ENCODE measurements at regions not wholly inside any gene's neighbourhood (a gene's known extent, or its start where the extent isn't known, plus 50 kb on each side); places are given as distances from the start of the nearest gene placed in this dataset.

DNA sequence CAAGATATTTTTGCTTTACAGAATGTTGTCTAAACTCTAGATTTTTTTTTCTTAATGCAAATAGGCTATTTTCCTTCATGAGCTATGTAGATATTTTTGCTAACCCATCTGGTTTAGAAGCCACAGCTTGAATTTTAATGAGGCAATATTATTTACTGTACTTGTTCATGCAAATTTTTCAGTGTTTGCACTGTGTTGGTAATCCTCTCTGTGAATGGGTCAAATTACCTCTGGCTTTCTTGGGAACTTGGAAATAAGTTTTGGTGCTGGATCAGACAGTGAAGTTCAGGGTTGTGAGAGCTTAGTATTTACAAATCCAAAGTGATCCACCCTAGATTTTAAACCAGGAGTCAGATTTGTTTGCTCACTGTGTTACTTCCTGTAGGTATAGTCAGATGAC lies 686.9 kb downstream of the NXPH1 start:
- DNase-seq (ENCODE audit: low read depth) (no peak), FAIRE-seq (no peak)
- H3K27ac Mint-ChIP-seq (ENCODE audit: unreplicated experiment), result no peak overlapping the region
- H3K9me3 Mint-ChIP-seq (ENCODE audit: unreplicated experiment), result no peaks in the 10 kb centered on the region
- no peaks in the 10 kb centered on the region for H3K4me1 ChIP-seq (ENCODE audit: insufficient read depth, low read length)
- TF ChIP-seq, protein P1, sequence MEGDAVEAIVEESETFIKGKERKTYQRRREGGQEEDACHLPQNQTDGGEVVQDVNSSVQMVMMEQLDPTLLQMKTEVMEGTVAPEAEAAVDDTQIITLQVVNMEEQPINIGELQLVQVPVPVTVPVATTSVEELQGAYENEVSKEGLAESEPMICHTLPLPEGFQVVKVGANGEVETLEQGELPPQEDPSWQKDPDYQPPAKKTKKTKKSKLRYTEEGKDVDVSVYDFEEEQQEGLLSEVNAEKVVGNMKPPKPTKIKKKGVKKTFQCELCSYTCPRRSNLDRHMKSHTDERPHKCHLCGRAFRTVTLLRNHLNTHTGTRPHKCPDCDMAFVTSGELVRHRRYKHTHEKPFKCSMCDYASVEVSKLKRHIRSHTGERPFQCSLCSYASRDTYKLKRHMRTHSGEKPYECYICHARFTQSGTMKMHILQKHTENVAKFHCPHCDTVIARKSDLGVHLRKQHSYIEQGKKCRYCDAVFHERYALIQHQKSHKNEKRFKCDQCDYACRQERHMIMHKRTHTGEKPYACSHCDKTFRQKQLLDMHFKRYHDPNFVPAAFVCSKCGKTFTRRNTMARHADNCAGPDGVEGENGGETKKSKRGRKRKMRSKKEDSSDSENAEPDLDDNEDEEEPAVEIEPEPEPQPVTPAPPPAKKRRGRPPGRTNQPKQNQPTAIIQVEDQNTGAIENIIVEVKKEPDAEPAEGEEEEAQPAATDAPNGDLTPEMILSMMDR (IDR thresholded peaks at IDR 0.05; ENCODE audit: insufficient read depth, low read depth, low read length), result no peak
- TF ChIP-seq EZH2 (IDR thresholded peaks at IDR 0.05; ENCODE audit: insufficient read depth, low read length), result no peak
- no peaks in the 10 kb centered on the region for H4K20me1 ChIP-seq (ENCODE audit: insufficient read depth, low read length)
- H3K27ac ChIP-seq (ENCODE audit: low read depth, low read length), result no peak overlapping the region
- no peak overlapping the region for H2AFZ ChIP-seq (ENCODE audit: low read depth, low read length)
- no peaks in the 10 kb centered on the region for H3K27me3 Mint-ChIP-seq (ENCODE audit: low read depth, unreplicated experiment)
- H3K36me3 ChIP-seq (ENCODE audit: insufficient read depth, low read length), result no peaks in the 10 kb centered on the region
- H3K9me3 ChIP-seq (ENCODE audit: insufficient read depth, low read depth, low read length), result no peaks in the 10 kb centered on the region
- H3K4me2 ChIP-seq (ENCODE audit: low read length), result no peak overlapping the region
- H3K4me3 ChIP-seq (ENCODE audit: insufficient read depth, low read depth, low read length), result no peak overlapping the region
- no peaks in the 10 kb centered on the region for H3K27me3 ChIP-seq (ENCODE audit: insufficient read depth, low read length)
- no peaks in the 10 kb centered on the region for H3K79me2 ChIP-seq (ENCODE audit: insufficient read depth, low read length)
- H3K36me3 Mint-ChIP-seq (ENCODE audit: low read depth, unreplicated experiment), result no peaks in the 10 kb centered on the region
- H3K9ac ChIP-seq (ENCODE audit: low read length), result no peak overlapping the region
- no peak overlapping the region for H3K4me3 Mint-ChIP-seq (ENCODE audit: unreplicated experiment)
- H3K4me1 Mint-ChIP-seq (ENCODE audit: low read depth, unreplicated experiment), result peaks cover 3% of the 10 kb centered on the region

DNA sequence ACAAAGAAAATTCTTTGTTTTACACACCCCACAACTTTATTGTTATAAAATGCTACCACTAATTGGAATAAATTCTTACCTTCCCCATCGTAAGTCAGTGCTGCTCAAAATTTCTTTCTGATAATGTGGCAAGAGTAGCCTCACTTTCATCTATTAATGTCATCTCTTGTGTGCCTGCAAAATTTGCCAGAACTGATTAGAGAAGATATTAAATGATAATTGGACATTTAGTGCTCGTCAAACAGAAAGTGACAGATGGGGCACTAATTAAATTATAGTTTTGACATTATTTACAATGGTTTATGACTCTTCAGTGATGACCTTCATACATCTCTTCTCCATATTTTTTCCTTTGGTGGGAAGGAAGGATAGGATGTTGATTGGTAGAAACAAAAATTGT lies 690.9 kb downstream of the NXPH1 start:
- FAIRE-seq (no peak), DNase-seq (ENCODE audit: low read depth) (no peak)
- H3K36me3 Mint-ChIP-seq (ENCODE audit: low read depth, unreplicated experiment), result no peaks in the 10 kb centered on the region
- no peak overlapping the region for H3K9ac ChIP-seq (ENCODE audit: low read length)
- no peaks in the 10 kb centered on the region for H4K20me1 ChIP-seq (ENCODE audit: insufficient read depth, low read length)
- H2AFZ ChIP-seq (ENCODE audit: low read depth, low read length), result no peak overlapping the region
- no peak overlapping the region for H3K4me3 ChIP-seq (ENCODE audit: insufficient read depth, low read depth, low read length)
- H3K79me2 ChIP-seq (ENCODE audit: insufficient read depth, low read length), result no peaks in the 10 kb centered on the region
- no peak overlapping the region for H3K27ac ChIP-seq (ENCODE audit: low read depth, low read length)
- H3K27me3 ChIP-seq (ENCODE audit: insufficient read depth, low read length), result no peaks in the 10 kb centered on the region
- H3K27ac Mint-ChIP-seq (ENCODE audit: unreplicated experiment), result no peak overlapping the region
- no peak overlapping the region for H3K4me3 Mint-ChIP-seq (ENCODE audit: unreplicated experiment)
- H3K4me1 ChIP-seq (ENCODE audit: insufficient read depth, low read length), result no peaks in the 10 kb centered on the region
- H3K36me3 ChIP-seq (ENCODE audit: insufficient read depth, low read length), result no peaks in the 10 kb centered on the region
- no peaks in the 10 kb centered on the region for H3K27me3 Mint-ChIP-seq (ENCODE audit: low read depth, unreplicated experiment)
- H3K4me2 ChIP-seq (ENCODE audit: low read length), result no peak overlapping the region
- H3K9me3 Mint-ChIP-seq (ENCODE audit: unreplicated experiment), result no peaks in the 10 kb centered on the region
- peaks cover 3% of the 10 kb centered on the region for H3K4me1 Mint-ChIP-seq (ENCODE audit: low read depth, unreplicated experiment)
- H3K9me3 ChIP-seq (ENCODE audit: insufficient read depth, low read depth, low read length), result no peaks in the 10 kb centered on the region
- no peak for TF ChIP-seq EZH2 (IDR thresholded peaks at IDR 0.05; ENCODE audit: insufficient read depth, low read length)
- TF ChIP-seq, protein P1 (IDR thresholded peaks at IDR 0.05; ENCODE audit: insufficient read depth, low read depth, low read length), result no peak

DNA sequence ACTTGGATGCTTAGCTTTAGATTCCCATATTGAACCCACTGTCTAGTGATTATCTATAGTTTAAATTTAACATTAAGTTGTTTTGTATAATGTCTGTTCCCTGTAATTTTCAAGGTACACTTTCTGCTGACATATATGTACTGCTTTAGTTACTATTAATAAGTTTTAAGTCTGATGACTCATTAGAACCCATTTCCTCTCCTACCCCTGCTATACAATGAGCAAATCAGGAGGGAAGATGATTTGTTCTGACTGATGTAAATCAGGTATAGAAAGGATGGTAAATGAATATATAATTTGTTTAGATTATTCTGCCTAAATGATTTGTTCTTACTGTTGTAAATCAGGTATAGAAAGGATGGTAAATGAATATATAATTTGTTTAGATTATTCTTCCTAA lies 691.8 kb downstream of the NXPH1 start:
- H2AFZ ChIP-seq (ENCODE audit: low read depth, low read length), result no peak overlapping the region
- no peak overlapping the region for H3K27ac Mint-ChIP-seq (ENCODE audit: unreplicated experiment)
- FAIRE-seq (no peak), DNase-seq (ENCODE audit: low read depth) (no peak)
- TF ChIP-seq, protein P1 (IDR thresholded peaks at IDR 0.05; ENCODE audit: insufficient read depth, low read depth, low read length), result no peak
- TF ChIP-seq EZH2 (IDR thresholded peaks at IDR 0.05; ENCODE audit: insufficient read depth, low read length), result no peak
- no peaks in the 10 kb centered on the region for H3K27me3 ChIP-seq (ENCODE audit: insufficient read depth, low read length)
- peaks cover 3% of the 10 kb centered on the region for H3K4me1 Mint-ChIP-seq (ENCODE audit: low read depth, unreplicated experiment)
- no peak overlapping the region for H3K4me2 ChIP-seq (ENCODE audit: low read length)
- no peak overlapping the region for H3K4me3 ChIP-seq (ENCODE audit: insufficient read depth, low read depth, low read length)
- no peaks in the 10 kb centered on the region for H3K79me2 ChIP-seq (ENCODE audit: insufficient read depth, low read length)
- H3K9ac ChIP-seq (ENCODE audit: low read length), result no peak overlapping the region
- no peaks in the 10 kb centered on the region for H4K20me1 ChIP-seq (ENCODE audit: insufficient read depth, low read length)
- H3K27me3 Mint-ChIP-seq (ENCODE audit: low read depth, unreplicated experiment), result no peaks in the 10 kb centered on the region
- H3K27ac ChIP-seq (ENCODE audit: low read depth, low read length), result no peak overlapping the region
- H3K36me3 ChIP-seq (ENCODE audit: insufficient read depth, low read length), result no peaks in the 10 kb centered on the region
- no peaks in the 10 kb centered on the region for H3K9me3 ChIP-seq (ENCODE audit: insufficient read depth, low read depth, low read length)
- no peak overlapping the region for H3K4me3 Mint-ChIP-seq (ENCODE audit: unreplicated experiment)
- no peaks in the 10 kb centered on the region for H3K36me3 Mint-ChIP-seq (ENCODE audit: low read depth, unreplicated experiment)
- no peaks in the 10 kb centered on the region for H3K4me1 ChIP-seq (ENCODE audit: insufficient read depth, low read length)
- no peaks in the 10 kb centered on the region for H3K9me3 Mint-ChIP-seq (ENCODE audit: unreplicated experiment)

Data from astrocyte (in vitro differentiated cells and primary cell).